ENCODE measurements at regions not wholly inside any gene's neighbourhood (a gene's known extent, or its start where the extent isn't known, plus 50 kb on each side); places are given as distances from the start of the nearest gene placed in this dataset.

- TF ChIP-seq POLR2A (IDR thresholded peaks at IDR 0.05) (no peak), CTCF (IDR thresholded peaks at IDR 0.05) (no peak), POLR2AphosphoS5 (IDR thresholded peaks at IDR 0.05) (no peak)
Observed at GRCh38 chr3:65193531-65193930, 505.7 kb upstream of the ADAMTS9 start.
